Kidney (tissue), 13 donors: ENCODE measurements at regions not wholly inside any gene's neighbourhood (a gene's known extent, or its start where the extent isn't known, plus 50 kb on each side); places are given as distances from the start of the nearest gene placed in this dataset.
A peak's percentile ranks its signal among the peaks of the same experiment; 100 is the strongest.

Source experiments
- DNase-seq, 5 donors: peaks; one replicate each; pipeline ENCODE4 v3.0.0-alpha.2; 2013 to 2020
- FAIRE-seq: peaks from 2 replicates; lab custom pipeline; 2012; peaks lifted over from hg19 to GRCh38; lab: Jason Lieb, UNC
- H3K27ac ChIP-seq, 2 donors: one replicate each; pipeline ENCODE4 v1.7.0; 2013; ENCODE audit warnings: low read depth in 2 of 2, low read length in 2 of 2, inconsistent platforms in 1 of 2
- H3K27me3 ChIP-seq: one replicate; pipeline ENCODE4 v1.7.1; 2013; ENCODE audit warnings: low read length, inconsistent platforms; ENCODE audit not compliant: control insufficient read depth, insufficient read depth
- H3K36me3 ChIP-seq, 3 donors: one replicate each; pipeline versions ENCODE4 v1.7.0 to v1.7.1; 2013; ENCODE audit warnings: low read length in 3 of 3, control low read depth in 1 of 3, inconsistent platforms in 1 of 3; ENCODE audit not compliant: insufficient read depth in 3 of 3, control insufficient read depth in 2 of 3
- H3K4me1 ChIP-seq, 3 donors: one replicate each; pipeline versions ENCODE4 v1.7.0 to v1.7.1; 2013; ENCODE audit warnings: low read length in 3 of 3, inconsistent platforms in 1 of 3, low read depth in 1 of 3; ENCODE audit not compliant: control insufficient read depth in 2 of 3, insufficient read depth in 2 of 3
- H3K4me3 ChIP-seq, 3 donors: one replicate each; pipeline versions ENCODE4 v1.7.0 to v1.8.1; 2013; ENCODE audit warnings: low read length in 3 of 3, control low read depth in 1 of 3, inconsistent platforms in 1 of 3
- H3K9ac ChIP-seq, 3 donors: one replicate each; pipeline versions ENCODE4 v1.7.0 to v1.7.1; 2013; ENCODE audit warnings: low read length in 3 of 3, control low read depth in 1 of 3, inconsistent platforms in 1 of 3
- H3K9me3 ChIP-seq, 3 donors: one replicate each; pipeline versions ENCODE4 v1.7.0 to v1.7.1; 2013; ENCODE audit warnings: low read length in 3 of 3, control low read depth in 1 of 3, inconsistent platforms in 1 of 3; ENCODE audit not compliant: control insufficient read depth in 2 of 3, insufficient read depth in 1 of 3
- intact Hi-C: fragments of 100-400 bp; cut with DNase I; formaldehyde crosslinking; loops from one replicate; pipeline ENCODE4 v1.11.1; 2022
- TF ChIP-seq, protein P1 (sequence below): IDR thresholded peaks from 3 replicates; pipeline ENCODE4 v1.5.1; 2012; ENCODE audit warnings: mild to moderate bottlenecking, moderate library complexity, borderline replicate concordance; ENCODE audit not compliant: insufficient read depth; ENCODE audit errors: extremely low read depth
- donor health status: control.
- donor health status: control.
- donor health status: control.
- donor health status: control.
- donor health status: control.
- donor health status: DM: yes; HTN: yes; CAD: no.
- donor health status: Normal renal cell carcinoma (clear cell type).

DNA sequence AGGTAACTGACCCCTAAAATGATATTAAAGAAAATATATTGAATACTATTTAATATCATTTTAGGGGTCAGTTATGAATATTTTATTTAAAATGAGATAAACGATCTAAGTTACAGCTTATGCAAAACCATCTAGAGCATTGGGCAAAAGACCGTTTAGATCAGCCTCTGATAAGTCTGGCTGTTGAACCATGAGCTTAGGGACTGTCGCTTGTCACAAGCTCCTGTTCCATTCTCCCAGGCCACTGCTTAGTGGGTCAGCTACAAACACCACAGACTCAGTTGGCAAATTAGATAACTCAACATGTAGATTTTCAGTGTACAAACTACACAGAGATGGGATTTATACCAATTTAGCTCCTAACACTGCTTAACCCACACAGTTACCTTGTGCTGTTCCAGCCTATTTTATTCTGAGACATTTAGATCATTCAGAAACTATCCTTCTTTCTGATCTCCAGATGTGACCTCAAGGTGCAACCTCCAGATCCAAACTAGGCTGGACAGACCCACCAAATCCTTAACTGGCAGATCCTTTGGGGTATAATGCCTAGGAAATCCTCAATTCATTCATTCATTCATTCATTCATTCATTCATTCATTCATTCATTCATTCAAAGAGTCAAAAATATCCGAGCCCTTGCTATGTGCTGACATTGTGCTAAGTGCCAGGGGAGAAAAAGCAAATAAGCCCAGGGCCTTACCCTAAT lies 82.8 kb downstream of the HRH4 start:
- FAIRE-seq (no peak), DNase-seq (no peak)
- intact Hi-C loops: no loop called here
- Histone ChIP-seq H3K27me3 (no peaks in the 10 kb centered on the region), H3K9ac (no peak overlapping the region), H3K36me3 (no peaks in the 10 kb centered on the region), H3K4me3 (no peak overlapping the region), H3K4me1 (no peaks in the 10 kb centered on the region), H3K27ac (no peak overlapping the region), H3K9me3 (no peaks in the 10 kb centered on the region)
- TF ChIP-seq, protein P1, sequence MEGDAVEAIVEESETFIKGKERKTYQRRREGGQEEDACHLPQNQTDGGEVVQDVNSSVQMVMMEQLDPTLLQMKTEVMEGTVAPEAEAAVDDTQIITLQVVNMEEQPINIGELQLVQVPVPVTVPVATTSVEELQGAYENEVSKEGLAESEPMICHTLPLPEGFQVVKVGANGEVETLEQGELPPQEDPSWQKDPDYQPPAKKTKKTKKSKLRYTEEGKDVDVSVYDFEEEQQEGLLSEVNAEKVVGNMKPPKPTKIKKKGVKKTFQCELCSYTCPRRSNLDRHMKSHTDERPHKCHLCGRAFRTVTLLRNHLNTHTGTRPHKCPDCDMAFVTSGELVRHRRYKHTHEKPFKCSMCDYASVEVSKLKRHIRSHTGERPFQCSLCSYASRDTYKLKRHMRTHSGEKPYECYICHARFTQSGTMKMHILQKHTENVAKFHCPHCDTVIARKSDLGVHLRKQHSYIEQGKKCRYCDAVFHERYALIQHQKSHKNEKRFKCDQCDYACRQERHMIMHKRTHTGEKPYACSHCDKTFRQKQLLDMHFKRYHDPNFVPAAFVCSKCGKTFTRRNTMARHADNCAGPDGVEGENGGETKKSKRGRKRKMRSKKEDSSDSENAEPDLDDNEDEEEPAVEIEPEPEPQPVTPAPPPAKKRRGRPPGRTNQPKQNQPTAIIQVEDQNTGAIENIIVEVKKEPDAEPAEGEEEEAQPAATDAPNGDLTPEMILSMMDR: no peak

DNA sequence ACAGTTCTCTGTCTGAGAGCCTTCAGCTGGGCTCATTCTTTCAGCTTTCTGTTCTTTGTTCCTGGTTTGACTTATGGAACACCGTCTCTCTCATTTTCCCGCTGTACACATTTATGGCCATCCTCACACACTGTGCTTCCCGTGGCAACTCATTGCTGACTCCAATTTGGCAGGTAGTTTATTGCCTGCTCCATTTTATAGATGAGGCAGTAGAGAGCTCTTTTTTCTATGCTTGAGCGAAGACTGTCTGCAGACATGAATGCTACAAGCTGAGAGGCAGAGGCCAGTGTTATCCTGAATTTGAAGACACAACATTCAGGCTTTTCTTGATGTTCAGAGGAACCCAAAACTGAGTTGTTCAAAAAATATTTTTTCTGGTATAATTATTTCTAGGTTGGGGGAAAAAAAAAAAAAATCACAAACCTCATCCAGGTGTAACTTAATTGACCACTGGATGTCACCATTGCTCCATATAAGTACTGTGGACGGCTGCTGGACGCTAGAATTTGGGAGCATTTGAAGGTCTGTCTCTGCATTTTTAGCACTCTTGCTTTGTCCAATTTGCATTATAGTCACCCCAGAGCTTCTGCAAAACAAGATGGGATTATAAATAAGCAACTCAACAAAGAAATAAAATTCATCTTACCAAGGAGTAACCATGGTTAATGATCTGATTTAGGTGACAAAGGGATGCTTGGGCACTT lies 83.5 kb downstream of the HRH4 start:
- H3K27ac ChIP-seq: no peak overlapping the region
- no peak overlapping the region for H3K9ac ChIP-seq
- no peaks in the 10 kb centered on the region for H3K4me1 ChIP-seq
- intact Hi-C loops: no loop called here
- no peaks in the 10 kb centered on the region for H3K9me3 ChIP-seq
- H3K27me3 ChIP-seq: no peaks in the 10 kb centered on the region
- DNase-seq (peak in 3 of 5 donors; percentile 27 to 83 (median 77)), FAIRE-seq (peak; percentile 15)
- H3K4me3 ChIP-seq: no peak overlapping the region
- TF ChIP-seq, protein P1: peak; percentile 37
- no peaks in the 10 kb centered on the region for H3K36me3 ChIP-seq

DNA sequence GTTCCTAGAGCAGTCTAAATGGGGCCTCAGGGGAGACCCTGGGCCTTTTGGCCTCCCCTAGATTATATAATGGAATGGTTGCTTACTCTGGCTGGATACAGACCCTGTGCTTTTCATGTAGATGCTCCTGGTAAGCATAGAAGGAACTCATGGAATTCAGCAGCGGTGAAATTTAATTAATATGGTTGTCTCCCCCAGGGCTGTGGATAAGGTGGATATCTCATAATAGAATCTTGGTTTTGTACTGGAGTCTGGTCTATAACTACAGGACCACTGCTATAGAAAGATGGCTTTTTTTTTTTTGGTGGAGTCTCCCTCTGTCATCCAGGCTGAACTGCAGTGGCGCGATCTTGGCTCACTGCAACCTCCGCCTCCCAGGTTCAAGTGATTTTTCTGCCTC lies 84.5 kb downstream of the HRH4 start:
- no peak for FAIRE-seq
- no peak overlapping the region for H3K27ac ChIP-seq

More for the DNA sequence above, 84.5 kb downstream of the HRH4 start:
- Histone ChIP-seq H3K36me3 (no peaks in the 10 kb centered on the region), H3K4me3 (no peak overlapping the region), H3K27me3 (no peaks in the 10 kb centered on the region), H3K9ac (no peak overlapping the region), H3K9me3 (no peaks in the 10 kb centered on the region), H3K4me1 (no peaks in the 10 kb centered on the region)
- intact Hi-C loops: no loop called here
- DNase-seq: no peak
- TF ChIP-seq, protein P1: no peak
